ENCODE measurements at regions not wholly inside any gene's neighbourhood (a gene's known extent, or its start where the extent isn't known, plus 50 kb on each side); places are given as distances from the start of the nearest gene placed in this dataset.

DNA sequence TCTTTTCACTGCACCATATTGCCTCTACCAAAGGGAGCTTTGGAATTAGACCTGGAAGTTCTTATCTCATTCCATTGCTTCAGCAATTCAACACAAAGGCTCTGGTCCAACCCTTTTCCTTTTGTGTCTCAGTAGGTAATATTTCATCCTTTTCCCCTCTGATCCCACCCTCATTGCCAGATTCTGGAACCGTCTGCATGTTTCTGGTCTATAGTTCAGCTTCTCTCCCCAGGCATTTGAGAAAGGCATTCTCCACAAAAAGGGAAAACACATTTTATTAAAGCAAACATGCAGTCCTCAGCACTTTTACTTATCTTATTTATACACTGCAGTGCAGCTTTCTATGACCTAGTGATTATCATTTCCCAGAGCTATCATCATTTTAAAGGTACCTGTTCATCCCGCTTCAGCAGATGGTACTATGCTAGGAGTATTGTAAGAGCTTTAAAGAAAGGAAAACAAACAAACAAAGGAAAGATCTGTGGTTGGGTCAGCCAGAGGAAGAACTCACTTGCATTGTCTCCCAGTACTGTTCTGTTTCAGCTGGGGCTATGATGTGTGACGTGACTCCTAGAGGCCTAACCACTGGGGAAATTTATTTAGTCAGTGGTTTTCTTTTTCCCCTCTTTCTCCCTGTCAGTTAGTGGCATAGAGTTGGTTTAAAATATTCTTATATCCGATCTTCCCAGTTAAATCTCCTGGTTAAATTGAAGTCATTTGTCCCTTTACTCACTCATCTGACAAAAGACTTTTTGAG is 269.2 kb downstream of the TMEM38B start:
- Histone ChIP-seq H3K9ac (ENCODE audit: low read length in 3 of 3) (no peak overlapping the region), H3K27ac (ENCODE audit: low read depth in 2 of 2, low read length in 2 of 2) (no peak overlapping the region), H3K9me3 (ENCODE audit: control insufficient read depth in 2 of 3, insufficient read depth in 1 of 3, low read length in 3 of 3) (no peaks in the 10 kb centered on the region), H3K4me1 (ENCODE audit: control insufficient read depth in 2 of 3, insufficient read depth in 2 of 3, low read depth in 1 of 3, low read length in 3 of 3) (peaks cover 0 to 12% (median 4%) of the 10 kb centered on the region in 3 donors), H3K27me3 (ENCODE audit: control insufficient read depth, insufficient read depth, low read length) (no peaks in the 10 kb centered on the region), H3K4me3 (ENCODE audit: low read length in 3 of 3) (no peak overlapping the region), H3K36me3 (ENCODE audit: control insufficient read depth in 2 of 3, insufficient read depth in 3 of 3, low read length in 3 of 3) (no peaks in the 10 kb centered on the region)
- TF ChIP-seq, protein P1, sequence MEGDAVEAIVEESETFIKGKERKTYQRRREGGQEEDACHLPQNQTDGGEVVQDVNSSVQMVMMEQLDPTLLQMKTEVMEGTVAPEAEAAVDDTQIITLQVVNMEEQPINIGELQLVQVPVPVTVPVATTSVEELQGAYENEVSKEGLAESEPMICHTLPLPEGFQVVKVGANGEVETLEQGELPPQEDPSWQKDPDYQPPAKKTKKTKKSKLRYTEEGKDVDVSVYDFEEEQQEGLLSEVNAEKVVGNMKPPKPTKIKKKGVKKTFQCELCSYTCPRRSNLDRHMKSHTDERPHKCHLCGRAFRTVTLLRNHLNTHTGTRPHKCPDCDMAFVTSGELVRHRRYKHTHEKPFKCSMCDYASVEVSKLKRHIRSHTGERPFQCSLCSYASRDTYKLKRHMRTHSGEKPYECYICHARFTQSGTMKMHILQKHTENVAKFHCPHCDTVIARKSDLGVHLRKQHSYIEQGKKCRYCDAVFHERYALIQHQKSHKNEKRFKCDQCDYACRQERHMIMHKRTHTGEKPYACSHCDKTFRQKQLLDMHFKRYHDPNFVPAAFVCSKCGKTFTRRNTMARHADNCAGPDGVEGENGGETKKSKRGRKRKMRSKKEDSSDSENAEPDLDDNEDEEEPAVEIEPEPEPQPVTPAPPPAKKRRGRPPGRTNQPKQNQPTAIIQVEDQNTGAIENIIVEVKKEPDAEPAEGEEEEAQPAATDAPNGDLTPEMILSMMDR (IDR thresholded peaks at IDR 0.05; ENCODE audit: borderline replicate concordance, extremely low read depth, insufficient read depth), result no peak
- DNase-seq (peak in 1 of 5 donors; percentile 48), FAIRE-seq (no peak)
- intact Hi-C loops (cut with DNase I), result no loop called here

DNA sequence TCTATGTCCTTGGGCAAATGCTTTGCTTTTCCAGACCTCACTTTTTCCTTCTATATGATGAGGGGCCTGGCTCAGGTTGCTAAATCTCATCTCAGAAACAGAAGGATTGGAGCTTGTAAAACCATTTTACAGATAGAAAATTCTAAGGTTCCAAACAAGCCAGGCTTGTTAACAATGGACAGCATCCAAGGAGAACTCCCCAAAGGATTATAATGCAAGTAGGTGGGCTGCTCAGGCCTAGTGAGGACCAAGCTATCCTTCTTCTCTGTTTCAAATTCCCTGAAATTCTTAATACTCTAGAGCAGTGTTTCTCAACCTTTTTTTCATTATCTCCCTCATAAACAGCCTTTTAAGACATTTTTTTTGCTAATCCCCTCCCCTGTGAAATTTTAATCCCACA is 269.8 kb downstream of the TMEM38B start:
- H3K9me3 ChIP-seq (ENCODE audit: control insufficient read depth in 2 of 3, insufficient read depth in 1 of 3, low read length in 3 of 3), result no peaks in the 10 kb centered on the region
- H3K27ac ChIP-seq (ENCODE audit: low read depth in 2 of 2, low read length in 2 of 2), result no peak overlapping the region
- FAIRE-seq (no peak), DNase-seq (no peak)
- H3K4me3 ChIP-seq (ENCODE audit: low read length in 3 of 3), result no peak overlapping the region
- intact Hi-C loops (cut with DNase I), result no loop called here
- peaks cover 0 to 6% (median 4%) of the 10 kb centered on the region in 3 donors for H3K4me1 ChIP-seq (ENCODE audit: control insufficient read depth in 2 of 3, insufficient read depth in 2 of 3, low read depth in 1 of 3, low read length in 3 of 3)
- TF ChIP-seq, protein P1 (IDR thresholded peaks at IDR 0.05; ENCODE audit: borderline replicate concordance, extremely low read depth, insufficient read depth), result no peak
- H3K36me3 ChIP-seq (ENCODE audit: control insufficient read depth in 2 of 3, insufficient read depth in 3 of 3, low read length in 3 of 3), result no peaks in the 10 kb centered on the region
- H3K9ac ChIP-seq (ENCODE audit: low read length in 3 of 3), result no peak overlapping the region
- H3K27me3 ChIP-seq (ENCODE audit: control insufficient read depth, insufficient read depth, low read length), result no peaks in the 10 kb centered on the region

DNA sequence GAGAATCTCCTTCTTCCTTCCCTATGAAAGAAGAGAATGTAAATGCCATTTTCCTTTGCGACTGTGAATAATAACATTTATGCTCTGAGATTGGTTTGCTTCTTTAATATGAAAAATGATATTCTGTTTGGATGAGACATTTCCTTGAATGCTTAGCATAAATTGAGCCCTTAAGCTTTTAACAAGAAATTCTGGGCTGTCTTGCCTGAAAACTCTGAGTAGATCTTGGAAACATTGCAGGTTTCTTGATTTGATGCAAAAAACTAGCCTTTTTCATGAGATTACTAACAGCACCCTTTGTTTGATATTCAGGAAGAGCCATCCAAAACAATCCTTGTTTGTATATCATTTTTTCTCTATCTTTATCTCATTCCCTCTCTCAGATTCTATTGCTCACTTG is 272.5 kb downstream of the TMEM38B start:
- Histone ChIP-seq H3K9me3 (ENCODE audit: control insufficient read depth in 2 of 3, insufficient read depth in 1 of 3, low read length in 3 of 3) (no peaks in the 10 kb centered on the region), H3K9ac (ENCODE audit: low read length in 3 of 3) (no peak overlapping the region), H3K27ac (ENCODE audit: low read depth in 2 of 2, low read length in 2 of 2) (no peak overlapping the region), H3K4me1 (ENCODE audit: control insufficient read depth in 2 of 3, insufficient read depth in 2 of 3, low read depth in 1 of 3, low read length in 3 of 3) (no peaks in the 10 kb centered on the region), H3K27me3 (ENCODE audit: control insufficient read depth, insufficient read depth, low read length) (no peaks in the 10 kb centered on the region), H3K36me3 (ENCODE audit: control insufficient read depth in 2 of 3, insufficient read depth in 3 of 3, low read length in 3 of 3) (no peaks in the 10 kb centered on the region), H3K4me3 (ENCODE audit: low read length in 3 of 3) (no peak overlapping the region)
- FAIRE-seq, result no peak
- TF ChIP-seq, protein P1 (IDR thresholded peaks at IDR 0.05; ENCODE audit: borderline replicate concordance, extremely low read depth, insufficient read depth), result no peak
- intact Hi-C loops (cut with DNase I), result no loop called here
- DNase-seq, result no peak

All from kidney (tissue), 13 donors.